GM21381 (cell line): ENCODE measurements at regions not wholly inside any gene's neighbourhood (a gene's known extent, or its start where the extent isn't known, plus 50 kb on each side); places are given as distances from the start of the nearest gene placed in this dataset.
"Not testable (repeated sequence)": the region's sequence is repeated elsewhere in the genome, so short reads cannot be mapped to it uniquely, and the experiment has no call there.

Source experiments
- ATAC-seq: cut with Tn5 transposase; IDR thresholded peaks from one replicate; pipeline ENCODE4 v1.9.1; 2021; ENCODE audit warnings: mild to moderate bottlenecking, moderate library complexity; ENCODE audit not compliant: unreplicated experiment

DNA sequence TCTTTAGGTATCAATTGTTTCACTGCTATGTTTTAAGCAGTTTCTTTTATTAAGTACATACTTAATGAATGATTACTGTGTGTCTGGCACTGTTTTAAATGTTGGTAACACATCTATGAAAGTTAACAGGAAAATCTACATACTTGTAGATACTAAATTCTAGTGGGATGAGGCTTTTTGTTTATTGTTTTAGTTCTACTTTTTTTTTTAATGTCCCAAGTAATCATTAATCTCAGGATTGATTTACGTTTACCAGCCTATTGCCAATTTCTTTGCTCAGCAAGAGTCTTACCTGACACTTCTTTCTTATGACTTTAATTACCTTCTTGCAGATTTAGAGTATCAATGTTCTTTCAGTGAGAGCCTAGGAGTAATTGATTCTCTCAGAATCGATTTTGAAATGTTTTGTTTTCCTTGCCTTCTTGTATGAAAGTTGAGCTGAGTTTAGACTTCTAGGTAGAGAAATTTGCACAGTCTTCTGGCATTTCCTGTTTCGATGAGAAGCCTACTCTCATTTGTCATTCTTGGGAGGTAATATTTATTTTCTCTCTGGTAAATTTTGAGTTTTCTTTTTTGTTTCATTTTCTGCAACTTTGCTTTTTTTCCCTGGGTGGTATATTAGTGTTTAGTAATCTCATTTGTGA is 235.2 kb upstream of the ANKRD50 start:
- no peak for ATAC-seq

DNA sequence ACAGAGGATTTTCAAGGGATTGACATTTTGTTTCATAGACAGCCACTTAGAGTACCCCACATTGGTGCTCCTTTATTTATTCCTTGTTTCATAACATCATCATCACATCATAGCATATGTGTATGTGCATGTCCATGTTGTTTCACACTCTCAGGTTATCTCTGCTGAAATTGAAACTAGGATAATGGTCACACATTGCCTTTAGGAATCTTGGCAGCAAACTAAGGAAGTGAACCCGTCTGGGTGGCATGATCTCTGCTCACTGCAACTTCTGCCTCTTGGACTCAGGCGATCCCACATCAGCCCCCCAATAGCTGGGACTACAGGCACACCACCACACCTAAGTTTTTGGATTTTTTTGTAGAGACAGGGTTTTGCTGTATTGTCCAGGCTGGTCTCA is 234.2 kb upstream of the ANKRD50 start:
- no peak for ATAC-seq

DNA sequence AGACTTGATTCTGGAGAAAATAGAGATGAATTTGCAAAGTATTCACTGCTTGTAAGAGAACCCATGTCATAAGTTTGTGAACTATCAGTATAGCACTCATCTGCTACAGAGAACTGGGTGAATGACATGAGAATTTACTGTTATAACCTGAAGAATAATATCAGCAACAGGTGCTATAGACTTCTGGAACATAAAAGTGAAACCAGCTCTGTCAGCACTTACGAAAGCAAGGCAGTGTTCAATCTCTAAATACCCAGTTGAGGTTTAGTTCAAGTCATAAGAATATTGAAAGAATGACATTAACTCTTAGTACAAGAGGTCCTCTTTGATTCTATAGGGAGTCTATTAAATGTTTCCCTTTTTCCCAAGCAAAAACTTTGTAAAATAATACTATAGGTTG is 232.9 kb upstream of the ANKRD50 start:
- no peak for ATAC-seq

DNA sequence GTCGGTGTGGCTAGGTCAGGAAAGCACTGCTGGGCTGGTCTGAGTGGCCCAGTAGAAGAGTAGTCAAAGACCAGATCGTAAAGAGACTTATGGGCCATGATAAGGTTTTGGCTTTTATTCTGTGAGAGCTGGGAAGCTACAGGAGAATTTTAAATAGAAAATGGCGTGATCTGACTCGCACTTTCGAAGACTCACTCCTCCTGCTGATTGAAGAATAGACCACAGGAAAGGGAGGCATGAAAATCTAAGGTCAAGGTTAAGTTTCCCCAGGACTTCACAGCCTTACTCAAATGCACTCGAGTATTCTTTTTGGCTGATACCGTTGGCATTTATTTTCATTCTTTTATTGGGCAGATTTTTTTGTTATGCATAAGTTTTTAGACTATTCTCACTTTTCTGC is 231.4 kb upstream of the ANKRD50 start:
- ATAC-seq, result no peak

DNA sequence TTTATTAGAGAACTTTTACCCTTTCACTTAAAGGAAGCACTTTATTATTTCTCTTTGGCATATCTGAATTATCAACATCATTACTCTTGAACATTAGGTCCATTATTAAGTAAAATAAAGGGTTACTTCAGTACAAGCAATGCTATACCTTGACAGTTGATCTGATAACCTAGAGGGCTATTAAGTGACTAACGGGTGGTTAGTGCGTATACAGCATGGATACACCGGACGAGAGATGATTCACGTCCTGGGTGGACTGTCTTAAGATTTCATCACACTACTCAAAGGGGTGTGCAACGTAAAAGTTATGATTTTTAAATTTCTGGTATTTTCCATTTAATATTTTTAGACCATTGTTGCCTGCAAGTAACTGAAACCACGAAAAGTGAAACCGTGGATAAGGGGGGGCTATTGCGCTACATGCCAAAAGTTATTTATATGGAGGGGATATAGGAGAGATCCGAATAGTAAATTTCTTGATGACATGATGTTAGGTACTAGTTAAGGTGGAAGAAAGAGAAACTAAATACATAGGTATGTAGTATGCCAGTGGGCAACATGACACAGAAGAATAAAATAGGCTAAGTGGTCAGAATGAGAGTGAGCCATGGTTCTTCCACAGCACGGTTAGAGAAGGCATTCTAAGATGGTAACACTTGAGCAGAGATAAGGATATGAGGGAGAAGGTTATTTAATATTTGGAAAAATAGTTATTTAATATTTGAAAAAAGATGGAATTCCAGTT is 230.8 kb upstream of the ANKRD50 start:
- ATAC-seq, result no peak

DNA sequence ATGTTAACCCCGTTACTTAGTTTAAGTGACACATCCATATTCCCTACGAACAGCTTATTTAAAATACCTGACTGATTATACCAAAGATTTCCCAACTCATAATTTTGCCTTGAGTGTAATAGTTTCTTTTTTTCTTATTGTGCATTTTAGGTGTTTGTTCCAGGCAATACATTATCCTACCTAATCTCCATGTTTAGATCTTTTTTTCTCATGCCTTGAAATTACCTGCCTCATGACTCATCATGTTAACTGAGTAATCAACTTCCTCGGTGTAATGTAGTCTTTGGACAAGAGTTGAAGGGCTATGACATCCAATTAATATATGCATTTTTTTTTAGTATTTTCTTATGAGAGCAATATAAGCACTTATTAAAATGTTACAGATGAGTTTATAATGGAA is 228.7 kb upstream of the ANKRD50 start:
- no peak for ATAC-seq

DNA sequence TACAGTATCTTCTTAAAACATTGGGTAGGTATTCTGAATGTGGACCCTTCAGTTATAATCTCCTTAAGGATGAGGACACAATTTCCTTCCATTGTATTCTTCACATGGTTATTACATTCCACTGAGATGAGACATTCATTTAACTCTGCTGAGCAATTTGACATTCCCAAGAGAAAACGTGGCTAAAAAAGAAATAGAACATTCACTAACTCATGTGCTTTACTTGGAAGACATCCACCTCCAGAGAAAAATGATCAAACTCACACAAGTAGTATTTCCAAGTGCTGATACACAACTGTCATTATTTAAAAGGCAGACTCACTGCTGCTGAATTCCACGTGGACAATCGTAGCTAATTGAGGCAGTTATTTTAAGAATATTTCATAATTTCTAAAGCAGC is 227.9 kb upstream of the ANKRD50 start:
- ATAC-seq, result no peak

DNA sequence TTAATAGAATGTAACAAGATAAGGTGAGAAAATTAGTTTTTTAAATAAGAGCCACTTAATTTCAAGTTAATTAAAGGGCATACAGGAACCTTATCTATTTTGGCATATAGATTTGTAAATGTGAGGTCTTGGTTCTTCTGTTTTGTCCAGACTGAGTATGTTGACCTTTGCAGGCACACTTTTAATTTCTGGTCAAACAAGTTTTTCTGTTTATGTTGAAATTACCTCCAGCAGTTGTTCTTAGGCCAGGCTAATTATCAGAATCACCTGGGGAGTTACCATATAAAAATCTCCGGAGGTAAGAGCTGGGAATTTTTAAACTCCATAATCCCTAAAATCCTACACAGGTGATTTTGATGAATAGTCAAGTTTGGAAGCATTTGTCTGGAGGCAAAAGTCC is 227.4 kb upstream of the ANKRD50 start:
- no peak for ATAC-seq

DNA sequence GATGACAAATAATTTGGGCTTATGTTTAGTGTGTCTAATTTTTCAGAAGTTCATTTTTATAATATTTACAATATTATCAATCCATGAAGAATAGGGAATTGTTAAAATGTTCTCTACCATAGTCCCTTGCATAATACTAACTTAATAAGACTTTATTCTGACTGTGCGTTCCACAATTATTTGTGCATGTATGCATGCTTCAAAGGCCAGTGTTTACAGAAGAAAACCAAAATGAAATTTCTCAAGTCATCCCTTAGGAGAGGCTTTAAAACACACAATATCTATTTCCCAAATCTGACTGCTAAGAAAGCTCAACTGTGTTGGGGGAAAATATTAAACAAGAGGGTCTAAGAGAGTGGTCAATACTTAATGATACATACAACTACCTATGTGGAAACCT is 226.3 kb upstream of the ANKRD50 start:
- ATAC-seq, result no peak

DNA sequence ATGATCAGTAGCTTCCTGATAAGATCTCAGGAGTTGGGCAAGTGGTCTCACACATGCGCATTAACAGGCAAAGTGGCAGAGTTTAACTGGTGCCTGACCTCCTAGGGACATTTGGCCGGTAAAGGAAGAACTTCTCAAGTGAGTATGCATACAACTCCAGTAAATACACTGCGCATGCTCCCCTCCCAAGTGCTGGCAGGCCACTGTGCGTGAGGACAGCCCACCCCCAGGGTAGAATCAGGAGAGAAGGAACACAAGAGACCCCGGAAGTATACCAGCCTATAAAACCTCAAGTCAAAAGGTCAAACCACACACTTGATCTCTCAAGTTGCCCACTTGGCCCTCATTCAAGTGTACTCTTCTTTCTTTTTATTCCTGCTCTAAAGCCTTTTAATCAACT is 225.5 kb upstream of the ANKRD50 start:
- ATAC-seq, result no peak

DNA sequence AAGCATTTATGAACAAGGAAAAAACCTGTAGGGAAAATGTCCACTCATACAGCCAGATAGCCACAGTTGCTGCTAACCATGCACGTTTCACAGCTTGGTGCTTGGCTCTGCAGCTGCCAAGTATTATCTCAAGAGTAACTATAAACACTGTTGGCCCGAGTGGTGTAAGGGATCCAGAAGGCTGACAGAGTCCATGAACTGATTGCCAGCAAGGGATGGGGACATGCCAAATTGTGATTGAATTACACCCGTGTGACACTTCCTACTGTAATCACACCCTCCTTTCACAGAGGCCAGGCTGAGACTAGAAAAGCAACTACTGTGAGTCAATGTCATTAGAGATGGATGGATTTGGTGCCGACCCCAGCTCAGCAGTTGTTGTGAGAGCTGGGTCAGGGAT is 223.9 kb upstream of the ANKRD50 start:
- ATAC-seq, result no peak

DNA sequence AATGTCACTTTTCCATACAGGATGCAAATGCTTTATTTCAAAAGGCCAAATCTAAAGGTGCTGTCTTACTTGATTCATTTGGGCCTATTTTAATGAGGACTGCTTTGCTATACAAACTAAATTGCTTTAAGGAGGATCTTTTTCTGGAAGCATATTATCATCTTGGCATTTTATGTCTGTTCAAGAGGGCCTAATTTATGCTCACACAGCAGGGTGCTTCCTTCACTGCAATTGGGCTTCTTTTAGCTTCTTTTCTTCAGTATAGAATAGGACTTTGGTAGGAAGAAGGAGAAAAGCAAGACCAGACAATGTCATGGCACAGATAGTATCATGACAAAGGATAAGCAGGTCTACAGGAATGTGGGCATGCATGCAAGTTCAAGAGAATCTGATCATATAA is 222.4 kb upstream of the ANKRD50 start:
- no peak for ATAC-seq

DNA sequence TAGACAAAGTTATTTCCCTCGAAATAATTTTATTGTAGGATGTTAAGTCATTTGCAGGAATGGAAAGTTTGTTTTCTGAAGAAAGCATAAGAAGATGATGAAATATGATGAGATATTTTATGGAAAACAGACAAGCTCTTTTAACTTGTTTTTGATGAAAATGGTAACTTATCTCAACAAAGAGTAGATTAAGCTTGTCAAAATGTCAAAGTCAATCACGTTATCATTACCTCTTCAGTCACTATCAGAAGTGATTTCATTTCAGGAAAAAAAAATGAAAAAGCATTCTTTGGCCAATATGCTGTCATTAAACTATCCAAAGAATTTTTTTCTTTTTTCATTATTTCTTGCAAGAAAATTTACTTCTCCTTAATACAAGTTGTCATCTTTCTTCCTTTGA is 221.0 kb upstream of the ANKRD50 start:
- ATAC-seq, result no peak

DNA sequence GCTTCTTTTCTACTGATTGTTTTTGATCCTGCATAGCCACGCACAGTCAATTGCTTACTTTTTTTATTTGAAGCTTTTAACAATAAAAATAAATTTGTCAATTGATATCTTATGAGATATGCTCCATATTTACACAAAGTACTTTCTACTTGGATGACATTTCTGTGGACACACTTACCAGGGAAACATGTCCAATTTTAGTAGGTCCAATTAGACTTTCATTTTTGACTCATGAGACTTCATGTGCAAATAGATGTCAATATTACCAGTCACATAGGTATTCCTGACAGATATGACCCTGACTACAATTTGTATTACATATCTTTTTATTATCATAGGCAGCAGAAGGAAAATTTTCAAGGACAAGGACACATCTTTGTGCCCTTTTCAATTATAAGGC is 219.9 kb upstream of the ANKRD50 start:
- no peak for ATAC-seq

DNA sequence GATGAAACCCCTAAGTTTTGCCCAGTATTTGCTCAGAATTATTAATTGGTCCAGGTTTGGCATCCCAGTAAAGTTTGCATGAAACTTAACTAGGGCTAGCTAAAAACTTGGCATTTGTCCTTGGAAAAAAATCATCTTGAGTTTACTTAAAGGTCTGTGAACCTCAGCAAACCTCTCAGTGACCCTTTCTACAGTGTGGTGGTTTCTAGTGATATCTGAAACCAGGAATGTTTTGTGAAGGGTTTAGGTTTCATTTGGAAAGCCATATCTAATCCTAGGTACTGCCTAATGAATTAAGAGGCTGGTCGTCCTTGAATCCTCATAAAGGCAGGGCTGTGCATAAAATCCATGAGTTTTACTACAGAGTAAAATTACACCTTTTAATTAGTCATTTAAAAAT is 218.5 kb upstream of the ANKRD50 start:
- no peak for ATAC-seq

DNA sequence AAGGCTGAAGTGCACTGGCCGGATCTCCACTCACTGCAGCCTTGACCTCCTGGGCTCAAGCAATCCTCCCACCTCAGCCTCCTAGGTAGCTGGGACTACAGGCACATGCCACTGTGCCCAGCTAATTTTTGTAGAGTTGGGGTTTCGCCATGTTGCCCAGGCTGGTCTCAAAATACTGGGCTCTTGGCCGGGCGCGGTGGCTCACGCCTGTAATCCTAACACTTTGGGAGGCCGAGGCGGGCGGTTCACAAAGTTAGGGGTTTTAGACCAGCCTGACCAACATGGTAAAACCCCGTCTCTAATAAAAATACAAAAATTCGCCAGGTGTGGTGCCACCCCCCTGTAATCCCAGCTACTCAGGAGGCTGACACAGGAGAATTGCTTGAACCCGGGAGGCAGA is 210.2 kb upstream of the ANKRD50 start:
- not testable (repeated sequence) for ATAC-seq

DNA sequence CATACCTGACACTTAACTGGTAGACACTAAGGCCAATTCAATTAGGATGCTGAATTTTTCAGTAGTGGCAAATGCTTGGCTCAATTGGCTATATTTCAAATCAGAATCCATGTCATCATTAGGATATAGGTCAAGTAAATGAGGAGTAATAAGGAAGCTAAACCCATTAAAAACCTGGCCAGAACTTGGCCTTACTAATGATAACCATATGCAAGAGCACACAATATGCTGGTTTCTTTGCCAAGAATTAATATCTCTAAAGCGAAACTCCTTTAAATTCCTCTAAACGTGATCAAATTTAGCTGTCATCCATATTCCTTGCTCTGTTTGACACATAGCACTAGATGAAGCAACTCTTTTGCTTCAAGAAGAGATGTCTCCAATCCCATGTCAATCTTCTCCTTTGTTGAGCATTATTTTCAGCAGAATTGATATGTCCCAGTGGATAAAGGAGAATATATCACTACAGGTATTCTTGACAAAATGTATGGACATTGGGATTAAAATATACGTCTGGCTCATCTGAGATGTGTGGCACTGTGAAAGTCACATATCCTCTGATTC is 206.1 kb upstream of the ANKRD50 start:
- no peak for ATAC-seq

DNA sequence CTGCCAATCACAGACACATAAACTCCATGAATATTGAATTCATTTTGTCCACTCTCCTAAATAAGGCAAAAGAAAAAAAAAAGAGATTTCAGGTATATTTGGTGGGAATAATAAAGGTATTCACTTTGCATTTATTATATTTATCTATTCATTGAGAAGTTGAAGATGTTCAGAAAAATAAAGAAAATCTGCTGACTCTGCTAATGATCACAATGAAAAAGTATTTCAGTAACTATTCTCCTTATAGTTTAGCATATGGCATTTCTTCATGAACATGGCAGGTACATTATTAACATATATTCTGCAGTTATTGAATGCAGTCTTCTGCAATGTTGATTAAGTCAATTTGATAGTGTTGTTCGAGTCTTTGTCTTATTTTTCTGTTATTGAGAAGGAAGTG is 202.5 kb upstream of the ANKRD50 start:
- ATAC-seq, result no peak

DNA sequence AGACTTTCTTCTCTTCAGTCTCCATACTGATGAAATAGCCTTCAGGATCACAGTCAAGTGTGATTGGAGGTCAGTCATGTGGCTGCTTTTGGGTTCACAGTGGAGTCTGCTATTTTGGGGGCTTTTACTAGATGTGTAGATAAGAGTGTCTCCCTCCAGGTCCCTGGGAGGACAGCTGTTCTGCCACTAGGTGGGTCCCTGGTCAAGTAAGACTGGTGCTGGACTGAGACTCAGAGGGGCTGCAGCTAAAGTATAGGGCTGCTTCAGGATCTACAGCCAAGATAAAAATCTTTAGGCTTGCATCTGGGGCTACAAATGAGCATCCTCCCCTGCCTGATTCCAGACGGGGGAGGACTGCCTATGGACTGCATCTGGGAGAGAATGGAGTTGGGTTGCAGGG is 200.7 kb upstream of the ANKRD50 start:
- ATAC-seq, result no peak

DNA sequence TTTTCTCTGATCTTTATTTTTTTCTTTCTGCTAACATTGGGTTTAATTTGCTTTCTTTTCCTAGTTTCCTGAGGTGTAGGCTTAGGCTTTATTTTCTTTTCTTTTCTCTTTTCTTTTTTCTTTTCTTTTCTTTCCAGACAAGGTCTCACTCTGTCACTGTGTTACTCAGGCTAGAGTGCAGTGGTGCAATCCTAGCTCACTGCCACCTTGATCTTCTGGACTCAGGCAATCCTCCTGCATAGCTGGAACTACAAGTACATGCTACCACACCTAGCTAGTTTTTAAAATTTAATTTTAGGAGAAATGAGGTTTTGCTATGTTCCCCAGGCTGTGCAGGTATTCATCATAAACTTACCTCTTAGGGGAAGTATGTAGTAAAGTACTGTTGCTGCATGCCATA is 197.8 kb upstream of the ANKRD50 start:
- ATAC-seq, result no peak

DNA sequence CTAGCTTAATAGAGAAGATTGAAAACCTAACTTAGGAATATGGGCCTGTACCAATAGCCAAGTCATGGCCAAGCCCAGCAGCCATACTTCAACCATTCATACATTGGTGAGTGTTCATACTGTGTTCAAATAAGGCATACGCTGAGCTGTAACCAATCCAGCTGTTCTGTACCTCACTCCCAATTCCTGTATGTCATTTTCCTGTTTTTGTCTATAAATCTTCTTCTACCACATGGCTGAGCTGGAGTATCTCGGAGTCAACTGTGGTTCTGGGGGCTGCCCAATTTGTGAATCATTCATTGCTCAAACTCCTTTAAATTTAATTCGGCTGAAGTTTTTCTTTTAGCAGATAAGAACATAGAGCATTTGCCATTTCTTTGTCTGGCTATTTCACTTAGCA is 195.3 kb upstream of the ANKRD50 start:
- no peak for ATAC-seq

DNA sequence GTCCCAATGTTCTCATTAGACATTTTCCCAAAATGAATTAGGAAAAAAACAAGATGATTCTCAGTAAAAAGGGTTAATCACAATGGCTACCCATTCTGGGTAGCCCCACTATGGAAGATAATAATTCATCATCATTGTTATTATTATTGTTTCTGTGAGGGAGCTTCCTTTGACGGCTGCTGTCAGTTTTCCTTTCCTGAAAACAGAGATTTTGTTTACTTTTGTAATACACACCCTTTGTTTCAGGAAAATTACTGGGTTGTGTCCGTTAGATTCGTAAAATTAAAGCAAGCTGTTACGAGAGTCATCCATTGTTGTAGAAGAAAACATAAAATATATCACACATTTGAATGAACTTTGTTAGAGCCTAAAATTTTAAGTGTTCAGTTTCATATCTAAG is 192.9 kb upstream of the ANKRD50 start:
- no peak for ATAC-seq
